Neutrophil (primary cell): ENCODE measurements at regions not wholly inside any gene's neighbourhood (a gene's known extent, or its start where the extent isn't known, plus 50 kb on each side); places are given as distances from the start of the nearest gene placed in this dataset.

Experiments used
- H3K27ac ChIP-seq: fragments of 200-600 bp; sonication (generic); 2 replicates; pipeline ENCODE4 v1.5.1; 2016; ENCODE audit warnings: mild to moderate bottlenecking, moderate library complexity
- H3K27me3 ChIP-seq: fragments of 200-600 bp; sonication (generic); 2 replicates; pipeline ENCODE4 v1.6.0; 2016; ENCODE audit warnings: mild to moderate bottlenecking
- H3K36me3 ChIP-seq: fragments of 200-600 bp; sonication (generic); 2 replicates; pipeline ENCODE4 v1.5.1; 2017
- H3K4me1 ChIP-seq, 2 experiments: fragments of 200-600 bp in 1 of 2; sonication (generic) in 1 of 2; 1 replicate in 1 of 2; 2 replicates in 1 of 2; pipeline versions ENCODE4 v1.5.1 to v1.6.1; 2013 to 2016; ENCODE audit warnings: low read depth in 1 of 2, low read length in 1 of 2, mild to moderate bottlenecking in 1 of 2, moderate library complexity in 1 of 2; ENCODE audit not compliant: control insufficient read depth in 1 of 2, insufficient read depth in 1 of 2
- H3K4me3 ChIP-seq, 2 experiments: fragments of 200-600 bp in 1 of 2; sonication (generic) in 1 of 2; 1 replicate in 1 of 2; 2 replicates in 1 of 2; pipeline ENCODE4 v1.5.1; 2013 to 2016; ENCODE audit warnings: low read depth in 1 of 2, low read length in 1 of 2, mild to moderate bottlenecking in 1 of 2, moderate library complexity in 1 of 2
- H3K9me3 ChIP-seq: fragments of 200-600 bp; sonication (generic); 2 replicates; pipeline ENCODE4 v1.5.1; 2016
- CTCF ChIP-seq: fragments of 200-600 bp; sonication (generic); IDR thresholded peaks from 2 replicates; pipeline ENCODE4 v1.5.1; 2016; ENCODE audit warnings: antibody characterized with exemption

- TF ChIP-seq CTCF, result no peak
- Histone ChIP-seq H3K27ac (no peak overlapping the region), H3K36me3 (no peaks in the 10 kb centered on the region), H3K4me1 (no peaks in the 10 kb centered on the region), H3K9me3 (no peaks in the 10 kb centered on the region), H3K4me3 (no peak overlapping the region), H3K27me3 (no peaks in the 10 kb centered on the region)
Measured at GRCh38 chr2:157085522-157085921, 172.0 kb upstream of the GALNT5 start.

GRCh38 chr2:157087373-157088002, 170.0 kb upstream of the GALNT5 start:
- no peaks in the 10 kb centered on the region for H3K27me3 ChIP-seq
- TF ChIP-seq CTCF, result no peak
- H3K27ac ChIP-seq, result no peak overlapping the region
- no peaks in the 10 kb centered on the region for H3K36me3 ChIP-seq
- no peaks in the 10 kb centered on the region for H3K9me3 ChIP-seq
- no peaks in the 10 kb centered on the region for H3K4me1 ChIP-seq
- H3K4me3 ChIP-seq, result no peak overlapping the region

- no peaks in the 10 kb centered on the region for H3K27me3 ChIP-seq
- no peaks in the 10 kb centered on the region for H3K4me1 ChIP-seq
- TF ChIP-seq CTCF, result no peak
- no peaks in the 10 kb centered on the region for H3K36me3 ChIP-seq
- H3K4me3 ChIP-seq, result no peak overlapping the region
- no peak overlapping the region for H3K27ac ChIP-seq
- no peaks in the 10 kb centered on the region for H3K9me3 ChIP-seq
Measured at GRCh38 chr2:157093666-157094065, 163.8 kb upstream of the GALNT5 start.

GRCh38 chr2:157105372-157105771, 152.1 kb upstream of the GALNT5 start:
- no peak for TF ChIP-seq CTCF
- Histone ChIP-seq H3K4me3 (no peak overlapping the region), H3K36me3 (no peaks in the 10 kb centered on the region), H3K9me3 (peaks cover 3% of the 10 kb centered on the region), H3K27me3 (no peaks in the 10 kb centered on the region), H3K27ac (no peak overlapping the region), H3K4me1 (no peaks in the 10 kb centered on the region)

GRCh38 chr2:157106950-157107349, 150.6 kb upstream of the GALNT5 start:
- TF ChIP-seq CTCF, result no peak
- Histone ChIP-seq H3K4me1 (no peaks in the 10 kb centered on the region), H3K36me3 (no peaks in the 10 kb centered on the region), H3K4me3 (no peak overlapping the region), H3K9me3 (peaks cover 3% of the 10 kb centered on the region), H3K27ac (no peak overlapping the region), H3K27me3 (no peaks in the 10 kb centered on the region)

- H3K36me3 ChIP-seq, result no peaks in the 10 kb centered on the region
- no peaks in the 10 kb centered on the region for H3K4me1 ChIP-seq
- H3K27ac ChIP-seq, result no peak overlapping the region
- peaks cover 3% of the 10 kb centered on the region for H3K9me3 ChIP-seq
- H3K4me3 ChIP-seq, result no peak overlapping the region
- TF ChIP-seq CTCF, result no peak
- no peaks in the 10 kb centered on the region for H3K27me3 ChIP-seq
Measured at GRCh38 chr2:157107460-157107859, 150.0 kb upstream of the GALNT5 start.
